ENCODE measurements at regions not wholly inside any gene's neighbourhood (a gene's known extent, or its start where the extent isn't known, plus 50 kb on each side); places are given as distances from the start of the nearest gene placed in this dataset.

GRCh38 chr5:133704411-133704810, 92.1 kb upstream of the FSTL4 start:
- Histone ChIP-seq H3K79me2 (ENCODE audit: control insufficient read depth, insufficient read depth, low read length) (no peaks in the 10 kb centered on the region), H3K9me3 (ENCODE audit: control insufficient read depth, low read depth, low read length) (no peaks in the 10 kb centered on the region), H4K20me1 (ENCODE audit: control insufficient read depth, extremely low read depth, insufficient read depth, low read length) (no peaks in the 10 kb centered on the region), H3K27ac (ENCODE audit: control insufficient read depth, insufficient read depth, low read length) (no peak overlapping the region), H3K27me3 (ENCODE audit: control insufficient read depth, extremely low read depth, insufficient read depth, low read length) (peaks cover 4% of the 10 kb centered on the region), H3K9ac (ENCODE audit: control insufficient read depth, extremely low read depth, insufficient read depth, low read length) (no peak overlapping the region), H3K4me2 (ENCODE audit: control insufficient read depth, extremely low read depth, insufficient read depth, low read depth, low read length) (no peak overlapping the region), H3K4me3 (ENCODE audit: control insufficient read depth in 2 of 3, extremely low read depth in 1 of 3, insufficient read depth in 2 of 3, low read depth in 1 of 3, low read length in 3 of 3) (no peak overlapping the region), H3K36me3 (ENCODE audit: control insufficient read depth in 2 of 2, extremely low read depth in 1 of 2, insufficient read depth in 2 of 2, low read length in 2 of 2) (no peaks in the 10 kb centered on the region), H2AFZ (ENCODE audit: control insufficient read depth, low read length) (no peak overlapping the region), H3K9me1 (ENCODE audit: control insufficient read depth, extremely low read depth, insufficient read depth, low read length) (no peaks in the 10 kb centered on the region), H3K4me1 (ENCODE audit: control insufficient read depth, extremely low read depth, insufficient read depth, low read length) (no peaks in the 10 kb centered on the region)
- DNase-seq (ENCODE audit: low read depth, low spot score) = no peak
- dilution Hi-C loops (cut with MboI; ENCODE audit: extremely low pct_ligation_motif_present, low sequenced_read_pairs) = no loop called here
- TF ChIP-seq CTCF (optimal IDR thresholded peaks at IDR 0.05 in 1 of 3, IDR thresholded peaks at IDR 0.05 in 1 of 3, conservative IDR thresholded peaks at IDR 0.05 in 1 of 3; ENCODE audit: extremely low read depth in 1 of 3, insufficient read depth in 2 of 3, low read length in 3 of 3) (no peak), EZH2 (IDR thresholded peaks at IDR 0.05; ENCODE audit: low read length) (no peak)
- no peak for FAIRE-seq

GRCh38 chr5:133703935-133704334, 91.6 kb upstream of the FSTL4 start:
- Histone ChIP-seq H3K9ac (ENCODE audit: control insufficient read depth, extremely low read depth, insufficient read depth, low read length) (no peak overlapping the region), H3K4me2 (ENCODE audit: control insufficient read depth, extremely low read depth, insufficient read depth, low read depth, low read length) (no peak overlapping the region), H3K27me3 (ENCODE audit: control insufficient read depth, extremely low read depth, insufficient read depth, low read length) (peaks cover 4% of the 10 kb centered on the region), H3K36me3 (ENCODE audit: control insufficient read depth in 2 of 2, extremely low read depth in 1 of 2, insufficient read depth in 2 of 2, low read length in 2 of 2) (no peaks in the 10 kb centered on the region), H3K9me3 (ENCODE audit: control insufficient read depth, low read depth, low read length) (no peaks in the 10 kb centered on the region), H3K4me1 (ENCODE audit: control insufficient read depth, extremely low read depth, insufficient read depth, low read length) (no peaks in the 10 kb centered on the region), H3K79me2 (ENCODE audit: control insufficient read depth, insufficient read depth, low read length) (no peaks in the 10 kb centered on the region), H4K20me1 (ENCODE audit: control insufficient read depth, extremely low read depth, insufficient read depth, low read length) (no peaks in the 10 kb centered on the region), H2AFZ (ENCODE audit: control insufficient read depth, low read length) (no peak overlapping the region), H3K27ac (ENCODE audit: control insufficient read depth, insufficient read depth, low read length) (no peak overlapping the region), H3K9me1 (ENCODE audit: control insufficient read depth, extremely low read depth, insufficient read depth, low read length) (no peaks in the 10 kb centered on the region), H3K4me3 (ENCODE audit: control insufficient read depth in 2 of 3, extremely low read depth in 1 of 3, insufficient read depth in 2 of 3, low read depth in 1 of 3, low read length in 3 of 3) (no peak overlapping the region)
- no peak for FAIRE-seq
- no peak for TF ChIP-seq EZH2 (IDR thresholded peaks at IDR 0.05; ENCODE audit: low read length)
- no peak for TF ChIP-seq CTCF (optimal IDR thresholded peaks at IDR 0.05 in 1 of 3, IDR thresholded peaks at IDR 0.05 in 1 of 3, conservative IDR thresholded peaks at IDR 0.05 in 1 of 3; ENCODE audit: extremely low read depth in 1 of 3, insufficient read depth in 2 of 3, low read length in 3 of 3)
- DNase-seq (ENCODE audit: low read depth, low spot score) = no peak
- dilution Hi-C loops (cut with MboI; ENCODE audit: extremely low pct_ligation_motif_present, low sequenced_read_pairs) = no loop called here
